D721Med (cell line): ENCODE measurements at regions not wholly inside any gene's neighbourhood (a gene's known extent, or its start where the extent isn't known, plus 50 kb on each side); places are given as distances from the start of the nearest gene placed in this dataset.

Experiments used
- DNase-seq: peaks from one replicate; pipeline ENCODE4 v3.0.0; 2011; ENCODE audit warnings: low spot score; ENCODE audit not compliant: insufficient read length
- FAIRE-seq: peaks from 2 replicates; lab custom pipeline; 2011; peaks lifted over from hg19 to GRCh38; lab: Jason Lieb, UNC
- TF ChIP-seq, protein P1 (sequence below): IDR thresholded peaks from 2 replicates; pipeline ENCODE4 v1.5.1; 2012; ENCODE audit warnings: mild to moderate bottlenecking, control low read depth; ENCODE audit not compliant: insufficient read depth; ENCODE audit errors: missing control alignments

GRCh38 chr4:152157629-152158028, 378.3 kb downstream of the FBXW7 start:
- FAIRE-seq (no peak), DNase-seq (no peak)
- TF ChIP-seq, protein P1, sequence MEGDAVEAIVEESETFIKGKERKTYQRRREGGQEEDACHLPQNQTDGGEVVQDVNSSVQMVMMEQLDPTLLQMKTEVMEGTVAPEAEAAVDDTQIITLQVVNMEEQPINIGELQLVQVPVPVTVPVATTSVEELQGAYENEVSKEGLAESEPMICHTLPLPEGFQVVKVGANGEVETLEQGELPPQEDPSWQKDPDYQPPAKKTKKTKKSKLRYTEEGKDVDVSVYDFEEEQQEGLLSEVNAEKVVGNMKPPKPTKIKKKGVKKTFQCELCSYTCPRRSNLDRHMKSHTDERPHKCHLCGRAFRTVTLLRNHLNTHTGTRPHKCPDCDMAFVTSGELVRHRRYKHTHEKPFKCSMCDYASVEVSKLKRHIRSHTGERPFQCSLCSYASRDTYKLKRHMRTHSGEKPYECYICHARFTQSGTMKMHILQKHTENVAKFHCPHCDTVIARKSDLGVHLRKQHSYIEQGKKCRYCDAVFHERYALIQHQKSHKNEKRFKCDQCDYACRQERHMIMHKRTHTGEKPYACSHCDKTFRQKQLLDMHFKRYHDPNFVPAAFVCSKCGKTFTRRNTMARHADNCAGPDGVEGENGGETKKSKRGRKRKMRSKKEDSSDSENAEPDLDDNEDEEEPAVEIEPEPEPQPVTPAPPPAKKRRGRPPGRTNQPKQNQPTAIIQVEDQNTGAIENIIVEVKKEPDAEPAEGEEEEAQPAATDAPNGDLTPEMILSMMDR = no peak

DNA sequence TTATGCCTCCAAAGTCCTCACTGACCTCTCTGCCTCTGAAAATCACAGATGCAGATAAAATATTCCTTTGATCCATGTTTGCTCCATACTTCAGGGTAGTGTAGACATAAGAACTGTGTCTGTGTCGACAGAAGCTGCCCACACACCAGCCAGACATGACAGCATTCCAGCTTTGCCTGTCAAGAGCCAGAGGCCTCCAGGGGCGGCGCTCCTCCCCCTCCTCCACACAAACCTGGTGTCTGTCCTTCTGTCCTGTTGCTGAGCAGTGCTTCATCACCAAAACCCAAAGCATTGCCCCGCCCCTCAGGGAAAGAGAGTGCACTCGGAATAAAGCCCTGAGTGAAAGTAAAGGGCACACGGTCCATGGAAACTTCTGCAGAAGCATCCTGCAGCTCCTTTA, 379.4 kb downstream of the FBXW7 start:
- no peak for DNase-seq
- TF ChIP-seq, protein P1 = no peak
- FAIRE-seq = no peak

GRCh38 chr4:152155070-152155469, 380.8 kb downstream of the FBXW7 start:
- TF ChIP-seq, protein P1 = no peak
- no peak for DNase-seq
- no peak for FAIRE-seq

GRCh38 chr4:152154433-152154832, 381.5 kb downstream of the FBXW7 start:
- TF ChIP-seq, protein P1 = no peak
- no peak for DNase-seq
- FAIRE-seq = no peak

- DNase-seq (no peak), FAIRE-seq (no peak)
- TF ChIP-seq, protein P1 = no peak
Measured at GRCh38 chr4:152153476-152154270, 382.2 kb downstream of the FBXW7 start.

DNA sequence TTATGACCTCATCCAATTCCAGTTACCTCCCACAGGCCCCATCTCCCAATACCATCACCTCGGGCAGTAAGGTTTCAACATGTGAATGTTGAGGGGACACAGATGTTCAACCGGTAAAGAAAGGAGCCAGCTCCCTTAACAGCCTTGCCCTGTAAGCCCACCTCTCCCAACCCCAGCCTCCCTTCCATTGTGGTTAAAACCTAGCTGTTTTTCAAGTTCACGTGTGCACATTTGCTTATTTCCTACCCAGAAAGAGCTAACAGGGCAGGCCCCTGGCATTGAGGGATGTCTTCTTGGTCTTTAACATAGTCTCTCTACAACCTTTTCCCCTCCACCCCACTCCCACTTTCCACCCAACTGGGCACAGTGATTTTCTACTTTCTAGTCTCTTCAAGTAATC, 385.7 kb downstream of the FBXW7 start:
- FAIRE-seq = no peak
- TF ChIP-seq, protein P1 = no peak
- DNase-seq = no peak

DNA sequence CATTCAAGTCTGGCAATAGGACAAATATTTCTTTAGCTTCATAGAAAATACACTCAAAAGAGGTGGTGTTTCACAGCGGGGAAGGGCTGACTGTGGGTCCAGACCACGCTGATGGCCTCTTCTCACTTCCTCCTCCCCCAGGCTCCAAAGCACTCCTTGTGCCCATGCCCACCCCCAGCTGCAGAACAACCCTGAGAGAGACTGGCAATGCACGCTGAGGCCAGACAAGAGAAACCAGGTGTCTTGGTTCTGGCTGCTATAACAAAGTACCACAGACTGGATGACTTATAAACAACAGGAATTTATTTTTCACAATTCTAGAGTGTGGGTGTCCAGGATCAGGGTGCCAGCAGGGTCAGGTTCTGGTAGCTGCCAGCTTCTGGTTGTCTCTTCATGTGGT, 386.1 kb downstream of the FBXW7 start:
- DNase-seq (no peak), FAIRE-seq (no peak)
- TF ChIP-seq, protein P1 = no peak
